IMR-90 (cell line): ENCODE measurements at regions not wholly inside any gene's neighbourhood (a gene's known extent, or its start where the extent isn't known, plus 50 kb on each side); places are given as distances from the start of the nearest gene placed in this dataset.

Experiments
- ATAC-seq: fragments of 200-7000 bp; cut with Tn5 transposase; 2 replicates; pipeline ENCODE4 v1.9.1; 2020; ENCODE audit warnings: low read depth, mild to moderate bottlenecking, moderate library complexity
- BruUV-seq: library from RNA; stranded (reverse); fragments of 400-500 nt; replicated peaks from 2 replicates; lab custom pipeline; 2021; lab: Mats Ljungman, UMichigan
- CTCF ChIA-PET: fragments of 300-600 bp; formaldehyde crosslinking; extraction: SDS; loops from one replicate; lab custom pipeline; 2021; ENCODE audit warnings: antibody characterized with exemption; lab: Yijun Ruan, JAX
- POLR2A ChIA-PET: fragments of 300-600 bp; sonication (Branson Sonifier 250); formaldehyde crosslinking; loops from one replicate; lab custom pipeline; 2022; ENCODE audit warnings: antibody characterized with exemption; ENCODE audit not compliant: unreplicated experiment; lab: Charles Lee
- DNase-seq: peaks from one replicate; pipeline ENCODE4 v3.0.0; 2013
- H2AFZ ChIP-seq: replicated peaks from 2 replicates; pipeline ENCODE3; 2013; ENCODE audit warnings: low read length, mild to moderate bottlenecking; ENCODE audit not compliant: poor library complexity
- H2AK5ac ChIP-seq: 2 replicates; pipeline ENCODE4 v1.6.1; 2013; ENCODE audit warnings: low read depth, low read length, inconsistent platforms
- H2AK9ac ChIP-seq: replicated peaks from 2 replicates; pipeline ENCODE3; 2013; ENCODE audit warnings: mild to moderate bottlenecking, low read depth, low read length, moderate library complexity; ENCODE audit not compliant: poor library complexity
- H2BK120ac ChIP-seq: 2 replicates; pipeline ENCODE4 v1.6.1; 2013; ENCODE audit warnings: low read depth, low read length, inconsistent platforms
- H2BK15ac ChIP-seq: 3 replicates; pipeline ENCODE4 v1.6.1; 2013; ENCODE audit warnings: low read depth, low read length, inconsistent platforms
- H2BK20ac ChIP-seq: 2 replicates; pipeline ENCODE4 v1.6.1; 2013; ENCODE audit warnings: low read depth, mild to moderate bottlenecking, inconsistent platforms, low read length, moderate library complexity
- H2BK5ac ChIP-seq: 2 replicates; pipeline ENCODE4 v1.6.1; 2013; ENCODE audit warnings: mild to moderate bottlenecking, low read depth, low read length, inconsistent platforms; ENCODE audit not compliant: poor library complexity, severe bottlenecking
- H3K14ac ChIP-seq: replicated peaks from 2 replicates; pipeline ENCODE4 v1.6.1; 2013; ENCODE audit warnings: low read depth, low read length, inconsistent platforms
- H3K18ac ChIP-seq: 2 replicates; pipeline ENCODE4 v1.6.1; 2013; ENCODE audit warnings: low read depth, low read length, control low read depth
- H3K23ac ChIP-seq: 2 replicates; pipeline ENCODE4 v1.6.1; 2013; ENCODE audit warnings: low read depth, low read length, inconsistent platforms
- H3K27ac ChIP-seq: 2 replicates; pipeline ENCODE4 v1.5.1; 2013; ENCODE audit warnings: mild to moderate bottlenecking, control low read depth, low read length; ENCODE audit not compliant: insufficient read depth
- H3K27me3 ChIP-seq: 2 replicates; pipeline ENCODE4 v1.6.1; 2013; ENCODE audit warnings: low read length; ENCODE audit not compliant: control insufficient read depth, insufficient read depth
- H3K36me3 ChIP-seq: 2 replicates; pipeline ENCODE4 v1.6.1; 2013; ENCODE audit warnings: low read length, mixed read lengths; ENCODE audit not compliant: control insufficient read depth, insufficient read depth
- H3K4ac ChIP-seq: 2 replicates; pipeline ENCODE4 v1.6.1; 2013; ENCODE audit warnings: low read depth, low read length, inconsistent platforms
- H3K4me1 ChIP-seq: 2 replicates; pipeline ENCODE4 v1.6.1; 2013; ENCODE audit warnings: low read length, mixed read lengths; ENCODE audit not compliant: control insufficient read depth, insufficient read depth
- H3K4me2 ChIP-seq: 2 replicates; pipeline ENCODE4 v1.6.1; 2013; ENCODE audit warnings: low read depth, mild to moderate bottlenecking, control low read depth, low read length, moderate library complexity
- H3K4me3 ChIP-seq: 2 replicates; pipeline ENCODE4 v1.5.1; 2013; ENCODE audit warnings: low read depth, mild to moderate bottlenecking, control low read depth, low read length, moderate library complexity; ENCODE audit not compliant: insufficient read depth
- H3K56ac ChIP-seq: 2 replicates; pipeline ENCODE4 v1.6.1; 2013; ENCODE audit warnings: low read length, inconsistent platforms; ENCODE audit not compliant: insufficient read depth; ENCODE audit errors: extremely low read depth
- H3K79me1 ChIP-seq, 2 experiments: 2 replicates each; pipeline ENCODE4 v1.6.1; 2013; ENCODE audit warnings: low read length in 2 of 2, inconsistent platforms in 1 of 2, low read depth in 1 of 2
- H3K9ac ChIP-seq: 2 replicates; pipeline ENCODE4 v1.6.1; 2013; ENCODE audit warnings: low read depth, low read length, control low read depth
- H3K9me1 ChIP-seq: 2 replicates; pipeline ENCODE4 v1.6.1; 2013; ENCODE audit warnings: low read length, inconsistent platforms; ENCODE audit not compliant: insufficient read depth
- H3K9me3 ChIP-seq: 2 replicates; pipeline ENCODE4 v1.6.1; 2013; ENCODE audit warnings: low read length; ENCODE audit not compliant: control insufficient read depth, insufficient read depth
- H4K20me1 ChIP-seq: 2 replicates; pipeline ENCODE4 v1.6.1; 2013; ENCODE audit warnings: low read length, inconsistent platforms; ENCODE audit not compliant: insufficient read depth
- H4K5ac ChIP-seq: 2 replicates; pipeline ENCODE4 v1.6.1; 2013; ENCODE audit warnings: mild to moderate bottlenecking, low read depth, low read length, control low read depth
- H4K8ac ChIP-seq, 2 experiments: 2 replicates each; pipeline ENCODE4 v1.6.1; 2013; ENCODE audit warnings: low read depth in 2 of 2, low read length in 2 of 2, control low read depth in 1 of 2, inconsistent platforms in 1 of 2
- H4K91ac ChIP-seq: 2 replicates; pipeline ENCODE4 v1.6.1; 2013; ENCODE audit warnings: low read depth, low read length, inconsistent platforms; ENCODE audit not compliant: insufficient read depth
- BHLHE40 ChIP-seq: fragments of 150-350 bp; IDR thresholded peaks from 2 replicates; pipeline ENCODE4 v1.6.1; 2016; ENCODE audit warnings: mild to moderate bottlenecking, low read depth, low read length
- MAZ ChIP-seq: IDR thresholded peaks from 2 replicates; pipeline ENCODE4 v1.6.1; 2012; ENCODE audit warnings: low read depth, mild to moderate bottlenecking, low read length, improper control_type of control experiment, moderate library complexity, borderline replicate concordance
- NFE2L2 ChIP-seq: fragments of 150-350 bp; IDR thresholded peaks from 2 replicates; pipeline ENCODE4 v1.6.1; 2016; ENCODE audit warnings: low read depth, mild to moderate bottlenecking, low read length
- dilution Hi-C: fragments of 300-500 bp; cut with HindIII; formaldehyde crosslinking; loops from one replicate; pipeline ENCODE4 v1.14.3; 2018; ENCODE audit warnings: low sequenced_read_pairs; ENCODE audit not compliant: unreplicated experiment
- in situ Hi-C: fragments of 300-500 bp; cut with MboI; formaldehyde crosslinking; loops from 3 replicates; pipeline ENCODE4 v1.14.3; 2019; ENCODE audit warnings: low sequenced_read_pairs, inconsistent platforms, mixed read lengths
- intact Hi-C: fragments of 100-400 bp; cut with micrococcal nuclease; formaldehyde crosslinking; loops from 2 replicates; pipeline ENCODE4 v1.10.0; 2022
- TF ChIP-seq, protein P1 (sequence below): fragments of 150-350 bp; IDR thresholded peaks from 2 replicates; pipeline ENCODE4 v1.6.1; 2016; ENCODE audit warnings: low read depth, mild to moderate bottlenecking, low read length, moderate library complexity, borderline replicate concordance
- TF ChIP-seq, protein P2 (sequence below): conservative IDR thresholded peaks from 2 replicates; pipeline ENCODE4 v1.5.1; 2012; ENCODE audit warnings: mild to moderate bottlenecking, low read depth, low read length, improper control_type of control experiment

DNA sequence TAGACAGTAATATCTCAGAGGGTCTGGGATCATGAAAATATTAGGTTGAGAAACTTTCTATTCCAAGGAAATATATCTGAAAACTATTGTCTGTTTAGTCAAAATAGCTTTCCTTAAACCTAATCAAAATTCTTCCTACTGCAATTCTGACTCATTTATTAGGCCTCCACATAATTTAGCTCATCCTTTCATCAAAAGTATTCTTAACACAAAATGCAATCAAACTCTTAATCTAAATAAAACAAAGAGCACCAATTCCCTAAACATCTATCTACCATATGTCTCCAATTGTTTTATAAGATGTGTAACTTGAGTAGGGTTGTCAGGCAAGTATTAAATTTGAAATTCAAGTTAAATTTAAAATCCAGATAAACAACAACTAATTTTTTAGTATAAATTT is 142.1 kb downstream of the PLK2 start:
- no peak overlapping the region for H3K9ac ChIP-seq
- H2BK20ac ChIP-seq: no peak overlapping the region
- no peak overlapping the region for H2BK5ac ChIP-seq
- no peak overlapping the region for H2BK15ac ChIP-seq
- ATAC-seq: no peak; the same call in 1 of the 2 replicates
- no peaks in the 10 kb centered on the region for H3K27me3 ChIP-seq
- peak; percentile 3 for DNase-seq
- H3K4ac ChIP-seq: no peak overlapping the region
- no peak overlapping the region for H4K8ac ChIP-seq
- peaks cover 6% of the 10 kb centered on the region; the same call in 1 of the 2 replicates for H3K9me1 ChIP-seq
- H3K27ac ChIP-seq: no peak overlapping the region
- POLR2A ChIA-PET: no interaction called here
- no peak overlapping the region for H3K4me3 ChIP-seq
- no peak overlapping the region for H2AK9ac ChIP-seq
- no peak overlapping the region for H2AFZ ChIP-seq
- H3K79me1 ChIP-seq: no peaks in the 10 kb centered on the region
- no peak overlapping the region for H3K14ac ChIP-seq
- in situ Hi-C loops (no loop called here), intact Hi-C loops (no loop called here), dilution Hi-C loops (no loop called here)
- no peaks in the 10 kb centered on the region for H4K20me1 ChIP-seq
- no peak overlapping the region for H2BK120ac ChIP-seq
- no peak overlapping the region for H3K56ac ChIP-seq
- no peak overlapping the region for H3K4me2 ChIP-seq
- H2AK5ac ChIP-seq: no peak overlapping the region
- H3K4me1 ChIP-seq: peaks cover 2% of the 10 kb centered on the region; the same call in 1 of the 2 replicates
- H4K5ac ChIP-seq: no peak overlapping the region
- no peaks in the 10 kb centered on the region for H3K9me3 ChIP-seq
- H4K91ac ChIP-seq: no peak overlapping the region
- CTCF ChIA-PET: no interaction called here
- H3K36me3 ChIP-seq: no peaks in the 10 kb centered on the region
- no TSS peak for BruUV-seq
- no peak overlapping the region for H3K23ac ChIP-seq
- TF ChIP-seq MAZ: no peak
- TF ChIP-seq, protein P1, sequence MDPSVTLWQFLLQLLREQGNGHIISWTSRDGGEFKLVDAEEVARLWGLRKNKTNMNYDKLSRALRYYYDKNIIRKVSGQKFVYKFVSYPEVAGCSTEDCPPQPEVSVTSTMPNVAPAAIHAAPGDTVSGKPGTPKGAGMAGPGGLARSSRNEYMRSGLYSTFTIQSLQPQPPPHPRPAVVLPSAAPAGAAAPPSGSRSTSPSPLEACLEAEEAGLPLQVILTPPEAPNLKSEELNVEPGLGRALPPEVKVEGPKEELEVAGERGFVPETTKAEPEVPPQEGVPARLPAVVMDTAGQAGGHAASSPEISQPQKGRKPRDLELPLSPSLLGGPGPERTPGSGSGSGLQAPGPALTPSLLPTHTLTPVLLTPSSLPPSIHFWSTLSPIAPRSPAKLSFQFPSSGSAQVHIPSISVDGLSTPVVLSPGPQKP: no peak
- TF ChIP-seq NFE2L2: no peak
- no peak for TF ChIP-seq BHLHE40
- TF ChIP-seq, protein P2, sequence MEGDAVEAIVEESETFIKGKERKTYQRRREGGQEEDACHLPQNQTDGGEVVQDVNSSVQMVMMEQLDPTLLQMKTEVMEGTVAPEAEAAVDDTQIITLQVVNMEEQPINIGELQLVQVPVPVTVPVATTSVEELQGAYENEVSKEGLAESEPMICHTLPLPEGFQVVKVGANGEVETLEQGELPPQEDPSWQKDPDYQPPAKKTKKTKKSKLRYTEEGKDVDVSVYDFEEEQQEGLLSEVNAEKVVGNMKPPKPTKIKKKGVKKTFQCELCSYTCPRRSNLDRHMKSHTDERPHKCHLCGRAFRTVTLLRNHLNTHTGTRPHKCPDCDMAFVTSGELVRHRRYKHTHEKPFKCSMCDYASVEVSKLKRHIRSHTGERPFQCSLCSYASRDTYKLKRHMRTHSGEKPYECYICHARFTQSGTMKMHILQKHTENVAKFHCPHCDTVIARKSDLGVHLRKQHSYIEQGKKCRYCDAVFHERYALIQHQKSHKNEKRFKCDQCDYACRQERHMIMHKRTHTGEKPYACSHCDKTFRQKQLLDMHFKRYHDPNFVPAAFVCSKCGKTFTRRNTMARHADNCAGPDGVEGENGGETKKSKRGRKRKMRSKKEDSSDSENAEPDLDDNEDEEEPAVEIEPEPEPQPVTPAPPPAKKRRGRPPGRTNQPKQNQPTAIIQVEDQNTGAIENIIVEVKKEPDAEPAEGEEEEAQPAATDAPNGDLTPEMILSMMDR: no peak
- H3K18ac ChIP-seq: no peak overlapping the region
